Adrenal gland (tissue), 5 donors: ENCODE measurements at regions not wholly inside any gene's neighbourhood (a gene's known extent, or its start where the extent isn't known, plus 50 kb on each side); places are given as distances from the start of the nearest gene placed in this dataset.

ENCODE experiments used
- POLR2A ChIP-seq, 2 donors: fragments of 450-650 bp; IDR thresholded peaks; one replicate each; pipeline ENCODE4 v1.6.1; 2017; ENCODE audit warnings: antibody characterized with exemption in 2 of 2, mild to moderate bottlenecking in 2 of 2, moderate library complexity in 1 of 2
- TF ChIP-seq, protein P1 (sequence below), 6 experiments: fragments of 450-650 bp in 4 of 6; fragments of 200-600 bp in 2 of 6; sonication (generic) in 1 of 6; IDR thresholded peaks; 1 replicate in 5 of 6; 2 replicates in 1 of 6; pipeline versions ENCODE4 v1.5.1 to v1.8.0; 2016 to 2021; ENCODE audit warnings: antibody characterized with exemption in 6 of 6, mild to moderate bottlenecking in 2 of 6, moderate library complexity in 1 of 6
- donor health status: DM: no; HTN: no; CAD: no.

DNA sequence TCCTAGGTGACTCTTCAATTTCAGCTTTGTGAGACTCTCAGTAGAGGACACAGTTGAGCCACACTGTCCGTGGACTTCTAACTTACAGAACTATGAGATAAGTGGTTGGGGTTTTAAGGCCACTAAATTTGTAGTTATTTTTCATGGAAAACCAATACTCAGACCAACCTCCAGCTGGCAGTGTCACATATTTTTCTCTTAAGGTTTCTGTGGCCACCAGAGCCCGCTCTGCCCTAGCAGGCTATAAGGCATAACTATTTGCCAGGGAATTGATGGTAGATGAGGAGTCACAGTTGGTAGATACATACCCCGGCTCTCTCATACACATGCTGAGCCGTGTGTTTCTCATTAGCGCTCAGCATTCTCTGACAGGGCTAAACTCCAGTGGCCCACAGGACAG, 336.8 kb upstream of the MON1B start:
- TF ChIP-seq, protein P1, sequence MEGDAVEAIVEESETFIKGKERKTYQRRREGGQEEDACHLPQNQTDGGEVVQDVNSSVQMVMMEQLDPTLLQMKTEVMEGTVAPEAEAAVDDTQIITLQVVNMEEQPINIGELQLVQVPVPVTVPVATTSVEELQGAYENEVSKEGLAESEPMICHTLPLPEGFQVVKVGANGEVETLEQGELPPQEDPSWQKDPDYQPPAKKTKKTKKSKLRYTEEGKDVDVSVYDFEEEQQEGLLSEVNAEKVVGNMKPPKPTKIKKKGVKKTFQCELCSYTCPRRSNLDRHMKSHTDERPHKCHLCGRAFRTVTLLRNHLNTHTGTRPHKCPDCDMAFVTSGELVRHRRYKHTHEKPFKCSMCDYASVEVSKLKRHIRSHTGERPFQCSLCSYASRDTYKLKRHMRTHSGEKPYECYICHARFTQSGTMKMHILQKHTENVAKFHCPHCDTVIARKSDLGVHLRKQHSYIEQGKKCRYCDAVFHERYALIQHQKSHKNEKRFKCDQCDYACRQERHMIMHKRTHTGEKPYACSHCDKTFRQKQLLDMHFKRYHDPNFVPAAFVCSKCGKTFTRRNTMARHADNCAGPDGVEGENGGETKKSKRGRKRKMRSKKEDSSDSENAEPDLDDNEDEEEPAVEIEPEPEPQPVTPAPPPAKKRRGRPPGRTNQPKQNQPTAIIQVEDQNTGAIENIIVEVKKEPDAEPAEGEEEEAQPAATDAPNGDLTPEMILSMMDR (IDR thresholded peaks at IDR 0.05): peak in 5 of 6 experiments; percentile 34 to 48 (median 46)
- TF ChIP-seq POLR2A (IDR thresholded peaks at IDR 0.05): no peak
